OCI-M2 (cell line): ENCODE measurements at regions not wholly inside any gene's neighbourhood (a gene's known extent, or its start where the extent isn't known, plus 50 kb on each side); places are given as distances from the start of the nearest gene placed in this dataset.
"Not testable (repeated sequence)": the region's sequence is repeated elsewhere in the genome, so short reads cannot be mapped to it uniquely, and the experiment has no call there.

Experiments used
- DNase-seq: peaks from one replicate; lab custom pipeline; 2025; ENCODE audit not compliant: unreplicated experiment; lab: John Stamatoyannopoulos, UW

DNA sequence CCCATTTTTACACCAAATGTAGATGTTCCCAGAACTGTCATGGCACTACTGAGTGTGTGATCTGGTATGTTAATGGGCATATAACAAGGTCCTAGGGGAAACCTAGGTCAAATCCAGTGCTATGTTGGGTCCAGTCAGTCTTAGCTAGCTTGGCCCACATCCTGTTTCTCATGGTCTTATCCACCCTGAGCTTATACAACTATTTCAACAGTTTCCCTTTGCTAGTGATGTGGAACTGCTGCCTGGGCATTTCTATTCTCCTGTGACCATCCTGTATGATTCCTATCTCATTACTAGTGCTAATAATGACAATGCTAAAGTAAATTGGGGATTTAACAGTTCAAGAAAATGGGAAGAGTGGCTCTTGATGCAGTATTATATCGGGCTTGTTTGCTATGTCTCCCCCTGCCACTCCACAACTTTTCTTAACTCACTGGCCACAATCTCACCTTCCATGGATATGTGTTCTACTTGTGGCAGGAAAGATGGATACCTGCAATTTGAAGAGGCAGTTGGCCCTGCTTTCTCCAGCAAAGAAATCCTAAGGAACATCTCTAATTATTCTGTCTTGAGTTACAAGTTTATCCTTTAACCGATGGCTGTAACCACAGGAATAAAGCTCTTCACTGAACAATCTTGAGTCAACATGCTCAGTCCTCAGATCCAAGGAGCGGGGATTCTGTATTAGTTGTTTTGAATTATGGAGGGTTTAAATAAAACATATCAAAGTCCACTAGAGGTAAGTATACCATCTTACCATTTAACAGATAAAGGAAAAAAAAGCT is 707.8 kb downstream of the XPNPEP1 start:
- DNase-seq: no peak

DNA sequence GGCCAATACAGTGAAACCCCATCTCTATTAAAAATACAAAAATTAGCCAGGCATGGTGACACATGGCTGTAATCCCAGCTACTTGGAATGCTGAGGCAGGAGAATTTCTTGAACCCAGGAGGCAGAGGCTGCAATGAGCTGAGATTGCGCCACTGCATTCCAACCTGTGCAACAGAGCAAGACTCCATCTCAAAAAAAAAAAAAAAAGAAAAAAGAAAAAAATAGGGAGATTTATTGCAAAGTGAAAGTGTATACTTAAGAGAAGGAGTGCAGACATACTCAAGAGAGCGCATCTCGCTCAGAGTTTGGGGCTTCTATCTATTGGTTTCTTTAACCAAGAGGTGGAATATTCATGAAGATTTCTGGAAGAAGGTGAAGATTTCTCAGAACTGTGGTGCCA is 708.4 kb downstream of the XPNPEP1 start:
- not testable (repeated sequence) for DNase-seq

DNA sequence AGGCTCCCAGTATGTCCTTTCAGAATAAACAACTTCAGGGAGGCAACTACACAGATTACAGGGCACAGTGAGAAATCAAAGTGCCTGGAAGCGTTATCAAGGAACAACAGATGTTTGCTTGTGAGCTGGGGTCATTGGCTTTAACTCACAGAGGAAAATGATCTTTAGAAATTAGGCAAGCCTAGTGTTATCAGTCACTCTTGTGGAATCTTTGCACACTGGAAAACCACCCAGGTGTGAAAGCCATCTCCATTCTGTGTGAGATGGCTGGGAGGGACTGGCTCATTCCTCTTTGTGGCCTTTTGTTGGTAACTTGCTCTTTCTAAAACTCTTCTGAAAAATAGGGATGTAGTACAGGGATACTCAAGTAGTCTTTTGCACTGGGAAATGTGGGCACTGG is 716.0 kb downstream of the XPNPEP1 start:
- no peak for DNase-seq

DNA sequence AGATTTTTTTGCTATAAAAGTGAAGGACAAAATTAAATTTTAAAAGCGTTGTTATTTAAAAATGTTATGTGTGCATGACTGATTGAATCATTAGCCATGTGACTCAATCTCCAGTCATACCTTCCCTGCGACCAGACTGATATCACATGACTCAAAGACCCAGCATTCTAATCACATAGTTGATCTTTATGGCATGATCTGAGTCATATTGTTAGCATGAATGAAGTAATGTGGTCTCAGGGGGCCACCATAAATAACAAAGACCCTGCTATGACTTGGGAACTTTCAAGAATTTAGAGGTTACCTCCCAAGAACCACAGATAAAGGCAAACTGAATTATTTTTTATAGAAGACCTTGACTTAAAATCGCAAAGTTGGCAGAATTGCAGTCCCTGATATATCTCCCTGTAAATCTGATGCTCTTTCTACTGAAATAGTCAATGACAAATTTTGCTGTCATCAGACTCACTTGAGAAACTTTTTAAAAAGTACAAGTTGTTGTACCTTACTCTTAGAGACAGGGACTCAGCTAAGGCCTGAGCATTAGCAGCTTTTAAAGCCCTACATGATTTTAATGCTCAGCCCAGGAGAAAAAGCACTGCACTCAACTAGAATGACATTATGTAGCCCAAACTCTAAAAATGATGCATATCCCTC is 717.3 kb downstream of the XPNPEP1 start:
- no peak for DNase-seq

DNA sequence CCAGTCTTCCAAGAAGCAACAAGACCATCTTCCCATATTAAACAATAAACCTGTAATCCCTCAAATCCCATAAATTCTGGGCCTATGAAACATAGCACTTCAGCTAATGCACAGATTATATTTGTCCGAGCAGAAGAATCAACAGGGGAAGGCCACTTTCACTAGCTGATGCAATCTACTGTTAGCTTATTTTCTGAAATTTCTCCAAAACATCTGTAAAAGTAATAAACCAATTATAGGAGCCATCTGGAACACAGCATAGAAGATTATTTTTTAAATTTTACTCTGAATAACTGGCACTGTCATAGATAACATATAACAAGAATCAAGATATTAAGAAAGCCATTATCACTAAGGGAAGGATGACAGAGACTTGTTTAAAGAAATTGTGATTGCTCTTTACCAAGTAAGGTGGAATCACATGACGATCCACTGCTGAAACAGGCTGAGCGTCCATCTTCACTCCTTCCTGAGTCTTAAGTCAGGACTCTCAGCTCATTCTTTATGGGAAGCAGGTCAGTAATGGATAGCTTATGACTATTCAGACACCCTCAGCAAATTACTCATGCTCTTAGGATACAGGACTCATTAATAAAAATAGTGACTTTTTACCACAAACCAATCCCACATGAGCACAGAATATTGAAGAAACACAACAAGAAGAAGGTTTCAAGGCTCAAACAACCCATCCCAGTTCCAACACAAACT is 719.5 kb downstream of the XPNPEP1 start:
- DNase-seq: no peak

DNA sequence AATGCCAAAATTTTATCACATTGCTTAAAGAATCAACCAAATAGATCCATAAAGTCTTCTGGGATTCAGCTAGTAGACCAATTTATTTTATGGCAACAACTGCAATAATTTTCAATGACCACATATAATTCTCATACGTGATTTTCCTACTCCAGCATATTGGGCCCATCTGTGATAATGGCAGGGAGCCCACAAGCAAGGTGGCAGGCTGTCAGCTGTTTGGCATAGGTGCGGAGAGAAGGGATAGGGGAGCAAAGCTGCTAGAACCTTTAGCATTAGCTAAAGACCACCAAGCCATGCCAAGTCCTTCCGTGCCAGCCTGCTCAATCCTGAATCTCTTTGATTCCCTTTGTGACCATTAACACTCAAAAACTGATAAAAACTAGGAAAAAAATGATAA is 721.2 kb downstream of the XPNPEP1 start:
- DNase-seq: no peak

DNA sequence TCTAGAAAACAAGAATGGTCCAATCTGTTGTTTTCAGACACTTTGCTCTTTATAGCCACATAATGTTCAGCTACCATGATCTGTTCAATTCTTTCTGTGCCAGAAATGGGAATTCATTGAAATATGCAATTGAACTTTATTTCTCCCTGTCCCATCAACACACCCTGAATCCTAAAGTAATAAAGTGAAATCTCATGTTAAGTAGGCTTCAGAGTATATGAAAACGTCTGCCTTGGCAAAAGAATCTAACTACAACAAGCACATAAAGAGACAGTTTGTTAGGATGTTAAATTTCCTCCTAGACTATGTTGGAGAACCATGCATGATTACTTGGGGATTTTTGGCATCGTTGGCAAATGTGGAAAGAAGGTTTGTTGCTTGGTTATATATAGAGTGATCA is 722.7 kb downstream of the XPNPEP1 start:
- DNase-seq: no peak

DNA sequence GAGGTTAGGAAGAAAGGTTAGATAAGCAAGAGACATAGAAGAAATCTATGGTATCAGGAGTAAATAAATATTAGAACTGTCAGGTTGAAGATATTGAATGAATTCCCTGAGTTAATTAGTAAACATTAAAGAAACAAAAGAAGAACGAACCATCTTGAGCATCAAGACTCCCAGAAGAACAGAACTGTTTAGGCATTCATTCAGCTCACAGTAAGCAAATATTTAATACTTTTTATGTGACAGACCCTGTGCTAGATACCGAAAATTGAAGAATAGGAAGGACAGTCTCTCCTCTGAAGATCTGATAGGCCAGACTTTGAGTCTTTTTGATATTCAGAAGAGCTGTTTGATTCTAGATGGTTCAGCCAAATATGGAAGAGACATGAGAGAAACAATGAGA is 731.5 kb downstream of the XPNPEP1 start:
- DNase-seq: no peak

DNA sequence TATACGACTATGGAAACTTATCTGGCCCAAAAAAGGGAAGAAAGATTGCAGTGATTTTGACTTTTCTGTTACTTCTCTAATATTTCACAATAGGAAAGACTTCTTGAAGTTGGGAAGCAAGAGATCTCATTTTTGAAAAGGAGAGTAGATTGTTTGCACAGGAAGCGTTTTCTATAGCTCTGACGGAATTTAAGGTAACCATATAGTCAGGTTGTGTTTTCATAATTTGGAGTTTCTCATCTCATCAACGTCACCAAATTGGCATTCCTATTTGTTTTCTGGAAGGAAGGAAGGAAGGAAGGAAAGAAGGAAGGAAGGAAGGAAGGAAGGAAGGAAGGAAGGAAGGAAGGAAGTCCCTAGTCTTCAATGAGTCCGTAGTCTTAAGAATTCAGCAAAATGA is 732.0 kb downstream of the XPNPEP1 start:
- DNase-seq: no peak

DNA sequence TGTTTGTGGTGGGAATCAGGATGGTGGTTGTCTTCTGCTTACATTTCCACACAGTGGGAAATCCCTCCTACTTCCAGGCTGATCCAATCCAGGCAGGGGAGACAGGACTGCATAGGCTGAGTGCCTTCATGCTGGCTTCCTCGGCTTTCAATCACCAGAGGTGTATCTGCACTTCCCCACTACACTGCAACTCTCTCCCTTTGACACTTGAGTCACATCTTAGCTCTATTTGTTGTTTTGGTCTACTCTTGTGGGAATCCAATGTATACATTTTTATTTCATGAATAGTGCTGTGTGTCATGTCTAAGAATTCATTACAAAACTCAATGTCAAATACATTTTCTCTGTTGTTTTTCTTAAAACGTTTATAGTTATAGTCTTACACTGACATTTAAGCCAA is 735.6 kb downstream of the XPNPEP1 start:
- no peak for DNase-seq

DNA sequence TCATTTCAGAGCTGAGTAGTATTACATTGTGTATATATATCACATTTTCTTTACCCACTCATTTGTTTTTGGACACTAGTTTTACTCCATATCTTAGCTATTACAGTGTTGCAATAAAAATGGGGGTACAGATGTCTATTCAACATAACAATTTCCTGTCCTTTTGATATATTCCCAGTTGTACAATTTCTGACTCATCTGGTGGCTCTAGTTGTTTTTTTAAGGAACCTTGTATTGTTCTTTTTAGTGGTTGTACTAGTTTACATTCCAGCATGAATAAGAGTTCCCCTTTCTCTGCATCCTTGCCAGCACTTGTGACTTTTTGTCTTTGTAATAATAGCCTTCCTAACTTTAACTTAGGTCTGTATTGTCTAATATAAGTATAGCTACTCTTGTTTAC is 739.9 kb downstream of the XPNPEP1 start:
- DNase-seq: no peak

DNA sequence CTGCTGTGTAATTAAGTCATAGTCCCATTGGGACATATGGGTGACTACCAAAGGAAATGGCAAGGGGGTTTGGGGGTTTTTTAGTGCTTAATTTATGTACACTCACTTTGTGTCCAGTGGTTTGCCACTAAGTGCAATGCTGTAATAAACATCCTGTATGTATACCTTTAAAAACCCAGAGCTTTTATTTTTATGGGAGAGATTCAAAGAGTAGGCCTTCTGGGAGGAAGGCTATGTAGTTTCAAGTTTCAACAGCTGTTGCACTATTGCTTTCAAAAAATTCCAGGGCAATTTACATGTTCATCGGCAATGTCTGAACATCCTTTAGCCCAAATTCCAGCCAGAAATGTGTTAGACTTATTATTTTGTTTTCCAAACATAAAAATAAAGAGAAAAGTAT is 744.7 kb downstream of the XPNPEP1 start:
- DNase-seq: no peak

DNA sequence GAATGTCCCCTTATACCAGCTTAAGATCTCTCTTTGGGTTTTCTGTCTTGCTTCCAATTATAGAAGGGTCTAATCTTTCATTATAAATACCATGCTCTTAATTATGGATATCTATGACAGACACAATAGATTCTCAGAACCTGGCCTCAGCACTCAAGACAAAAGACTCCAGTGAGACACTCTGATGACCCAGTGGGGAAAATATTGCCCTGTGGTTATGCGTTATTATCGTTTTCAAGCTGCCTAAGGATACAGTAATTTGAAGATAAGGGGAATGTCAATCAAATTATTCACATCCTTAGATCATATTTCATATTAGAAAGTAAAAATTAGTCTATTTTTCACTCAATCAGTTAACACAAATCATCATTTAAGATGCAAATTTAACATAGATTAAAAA is 748.8 kb downstream of the XPNPEP1 start:
- DNase-seq: no peak

DNA sequence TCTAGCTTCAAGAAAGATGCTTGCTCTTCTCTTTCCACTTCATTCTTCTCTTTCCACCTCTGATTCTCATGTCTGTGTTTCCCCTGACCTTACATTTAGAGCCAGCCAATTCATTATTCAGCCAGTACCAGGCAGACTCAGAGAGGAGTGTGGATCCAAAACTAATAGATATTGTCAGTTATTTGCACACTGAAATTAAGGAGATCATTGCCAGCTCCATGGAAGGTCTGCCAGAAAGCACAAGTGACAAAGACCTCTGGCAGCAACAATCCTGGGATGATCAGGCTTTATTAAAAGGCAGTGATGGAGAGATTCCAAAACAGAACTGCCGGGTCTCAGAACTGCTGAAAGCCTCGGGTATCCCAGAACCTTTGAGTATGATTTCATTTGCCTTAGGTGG is 749.4 kb downstream of the XPNPEP1 start:
- no peak for DNase-seq

DNA sequence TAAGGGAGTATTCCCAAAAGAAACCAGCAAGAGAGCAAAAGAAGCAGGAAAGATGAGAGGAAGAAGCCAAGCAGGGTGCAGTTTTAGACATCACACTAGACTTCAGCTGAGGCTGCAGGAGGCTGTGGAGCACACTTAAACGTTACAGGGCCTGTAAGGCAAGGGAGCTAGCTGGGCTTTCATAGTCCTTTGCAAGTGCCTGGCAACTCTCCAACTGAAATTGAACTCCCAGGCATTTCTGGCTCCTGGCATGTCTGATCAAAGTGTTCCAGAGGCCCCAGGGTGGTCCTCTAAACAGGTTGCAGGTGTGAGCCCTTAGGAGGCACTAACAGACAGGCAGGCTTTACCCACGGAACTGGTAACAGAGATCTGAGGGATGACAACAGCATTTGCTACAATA is 750.2 kb downstream of the XPNPEP1 start:
- DNase-seq: no peak

DNA sequence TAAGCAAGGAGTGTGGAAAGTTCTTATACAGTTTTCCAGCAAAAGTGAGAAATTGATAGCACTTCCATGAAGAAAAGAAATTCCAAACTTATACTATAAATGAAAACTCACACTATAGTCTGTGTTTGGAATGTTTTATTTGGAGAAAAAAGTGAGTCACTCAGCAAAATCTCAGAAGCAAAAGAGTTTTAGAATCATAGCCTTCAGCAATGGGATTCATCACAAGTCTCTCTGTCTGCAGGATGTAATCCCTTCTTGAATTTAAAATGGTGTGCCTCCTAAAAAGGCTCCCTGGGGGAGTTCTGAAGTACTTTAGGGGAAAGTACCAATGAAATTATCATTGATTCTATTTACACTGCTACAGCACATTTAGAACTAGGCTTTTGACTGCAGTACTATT is 756.4 kb downstream of the XPNPEP1 start:
- DNase-seq: no peak

DNA sequence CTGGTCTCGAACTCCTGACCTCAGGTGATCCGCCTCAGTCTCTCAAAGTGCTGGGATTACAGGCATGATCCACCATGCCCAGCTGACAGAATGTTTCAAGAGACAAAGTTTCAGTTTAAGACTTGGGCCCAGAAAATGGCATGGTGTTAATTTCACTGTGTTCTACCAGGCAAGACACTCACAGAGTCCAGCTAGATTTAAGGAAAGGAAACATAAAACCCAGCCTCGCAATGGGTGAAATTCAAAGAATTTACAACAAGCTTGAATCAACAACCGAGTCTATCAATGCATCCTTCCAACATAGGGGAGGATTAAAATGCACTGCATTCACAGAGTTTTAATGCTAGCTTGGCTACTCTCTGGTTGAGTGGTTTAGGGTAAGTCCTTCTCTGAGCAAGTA is 764.0 kb downstream of the XPNPEP1 start:
- DNase-seq: no peak

DNA sequence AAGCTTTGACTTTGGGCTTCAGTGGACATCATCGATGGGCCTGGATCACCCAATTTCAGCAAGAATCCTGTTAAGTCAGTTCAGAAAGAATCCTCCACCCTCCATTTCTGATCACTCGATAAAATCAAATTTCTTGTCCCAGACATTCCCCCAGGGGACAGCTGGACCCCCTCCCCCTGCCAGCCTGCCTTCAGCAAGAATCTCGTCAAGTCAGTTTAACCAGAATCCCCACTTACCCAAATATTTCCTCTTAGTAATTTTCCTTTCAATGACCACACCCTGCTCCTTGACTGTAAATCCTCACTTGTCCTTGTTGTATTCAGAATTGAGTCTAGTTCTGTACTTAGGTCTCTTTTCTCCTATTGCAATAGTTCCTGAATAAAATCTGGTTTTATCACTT is 766.9 kb downstream of the XPNPEP1 start:
- DNase-seq: no peak

DNA sequence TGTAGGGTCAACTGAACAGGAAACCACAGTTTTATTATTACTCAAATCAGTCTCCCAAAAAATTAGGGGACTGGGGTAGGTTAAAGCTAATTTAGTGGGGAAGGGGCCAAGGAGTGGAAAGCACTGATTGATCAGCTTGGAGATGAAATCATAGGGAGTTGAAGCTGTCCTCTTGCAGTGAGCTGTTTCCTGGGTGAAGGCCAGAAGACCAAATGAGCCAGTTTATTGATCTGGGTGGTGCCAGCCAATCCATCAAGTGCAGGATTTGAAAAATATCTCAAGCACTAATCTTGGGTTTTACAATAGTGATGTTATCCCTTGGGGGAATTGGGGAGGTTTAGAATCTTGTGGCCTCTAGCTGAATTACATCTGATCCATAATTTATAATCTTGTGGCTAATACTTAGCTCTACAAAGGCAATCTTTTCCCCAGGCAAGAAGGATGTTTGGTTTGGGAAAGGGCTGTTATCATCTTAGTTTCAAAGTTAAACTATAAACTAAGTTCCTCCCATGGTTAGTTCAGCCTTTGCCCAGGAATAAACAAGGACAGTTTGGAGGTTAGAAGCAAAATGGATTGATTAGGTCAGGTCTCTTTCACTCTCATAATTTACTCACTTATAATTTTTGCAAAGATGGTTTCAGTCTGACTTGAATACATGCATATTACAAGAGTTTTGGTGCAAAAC is 773.5 kb downstream of the XPNPEP1 start:
- no peak for DNase-seq

DNA sequence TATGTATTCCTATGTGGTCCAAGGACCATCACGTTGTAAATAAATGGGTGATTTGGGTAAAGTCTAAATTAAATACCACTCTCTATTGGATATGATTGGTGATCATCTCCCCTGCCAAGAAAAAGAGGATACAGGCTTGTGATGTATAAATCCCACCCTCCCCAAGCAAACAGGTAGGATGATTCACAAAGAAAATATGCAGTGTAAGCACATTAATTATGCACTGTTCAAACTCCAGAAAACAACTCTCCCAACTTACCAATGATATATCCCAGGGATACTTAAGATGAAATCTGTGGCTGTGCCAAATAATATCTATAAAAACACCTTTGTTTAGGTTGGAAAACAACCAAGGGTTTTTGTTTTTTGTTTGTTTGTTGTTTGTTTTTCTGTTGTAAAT is 795.9 kb downstream of the XPNPEP1 start:
- no peak for DNase-seq

DNA sequence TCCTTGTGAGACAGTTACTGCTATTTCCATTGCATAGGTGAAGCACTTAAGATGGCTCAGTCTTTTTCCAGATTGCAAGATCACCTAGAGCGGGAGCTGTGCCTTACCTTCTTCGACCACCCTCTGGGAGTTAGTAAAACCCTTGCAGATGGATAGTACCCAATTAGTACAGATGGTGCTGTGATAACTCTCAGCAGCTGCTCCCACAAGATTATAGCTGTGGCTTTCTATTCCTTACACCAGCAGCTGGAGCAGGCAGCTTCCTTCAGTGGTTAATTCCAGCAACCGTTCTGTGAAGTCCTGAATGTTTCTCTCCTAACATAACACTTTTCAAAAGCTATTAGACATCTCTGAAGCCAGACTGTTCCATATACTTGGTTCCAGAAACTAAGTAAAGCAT is 796.8 kb downstream of the XPNPEP1 start:
- DNase-seq: no peak

DNA sequence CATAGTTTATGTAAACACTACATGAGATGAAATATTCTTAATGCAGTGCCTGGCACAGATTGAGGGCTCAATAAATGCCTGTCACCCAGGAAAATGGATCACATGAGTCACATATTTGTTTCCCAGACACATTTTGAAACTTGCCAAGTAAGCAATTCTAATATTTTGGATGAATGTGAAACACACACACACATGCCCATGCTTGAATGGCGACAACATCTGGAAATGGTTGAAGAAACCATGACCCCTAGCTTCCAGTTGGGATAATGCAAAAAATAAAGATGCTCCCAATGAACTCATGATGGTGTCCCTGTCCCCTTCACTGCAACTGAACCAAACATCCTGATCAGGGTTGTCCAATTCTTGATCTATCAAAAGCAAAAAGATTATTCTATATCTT is 797.3 kb downstream of the XPNPEP1 start:
- DNase-seq: no peak
